ENCODE measurements at regions not wholly inside any gene's neighbourhood (a gene's known extent, or its start where the extent isn't known, plus 50 kb on each side); places are given as distances from the start of the nearest gene placed in this dataset.

GRCh38 chr4:188732131-188732530 is 592.9 kb downstream of the TRIML1 start:
- DNase-seq (ENCODE audit: low read depth, low spot score) (no peak), ATAC-seq (no peak)
- intact Hi-C loops (cut with micrococcal nuclease; ENCODE audit: unreplicated experiment) (no loop called here), in situ Hi-C loops (cut with HindIII; ENCODE audit: low pct_unique_long_range_greater_than_20kb, low sequenced_read_pairs) (no loop called here)
- no TSS peak for BruUV-seq (replicated peaks)
- Histone ChIP-seq H3K4me3 (ENCODE audit: low read depth in 2 of 2, low read length in 2 of 2) (no peak overlapping the region), H3K36me3 (ENCODE audit: control insufficient read depth, insufficient read depth, low read length) (no peaks in the 10 kb centered on the region), H3K9me3 (ENCODE audit: control insufficient read depth, insufficient read depth, low read depth, low read length) (no peaks in the 10 kb centered on the region), H3K4me1 (ENCODE audit: control insufficient read depth, insufficient read depth, low read length) (no peaks in the 10 kb centered on the region), H3K27ac (ENCODE audit: low read length) (no peak overlapping the region), H3K27me3 (ENCODE audit: control insufficient read depth, insufficient read depth, low read length) (no peaks in the 10 kb centered on the region)
- CTCF ChIA-PET = interaction anchor here (0.6 kb wide), 1 partner anchor 14 kb away, joined by 4 read pairs; no protein-coding TSS in a partner anchor
- POLR2A ChIA-PET = no interaction called here
- TF ChIP-seq TCF7L2 (IDR thresholded peaks at IDR 0.05; ENCODE audit: low read depth, low read length) (no peak), SIN3A (IDR thresholded peaks at IDR 0.05; ENCODE audit: borderline replicate concordance, insufficient read depth, low read depth, low read length) (no peak), REST (IDR thresholded peaks at IDR 0.05; ENCODE audit: insufficient read depth in 1 of 2, low read depth in 2 of 2, low read length in 1 of 2) (no peak), CTCF (IDR thresholded peaks at IDR 0.05) (no peak), POLR2AphosphoS5 (IDR thresholded peaks at IDR 0.05; ENCODE audit: low read depth, low read length) (no peak)

GRCh38 chr4:188735082-188735481 is 595.8 kb downstream of the TRIML1 start:
- Histone ChIP-seq H3K4me1 (ENCODE audit: control insufficient read depth, insufficient read depth, low read length) (no peaks in the 10 kb centered on the region), H3K4me3 (ENCODE audit: low read depth in 2 of 2, low read length in 2 of 2) (no peak overlapping the region), H3K27me3 (ENCODE audit: control insufficient read depth, insufficient read depth, low read length) (no peaks in the 10 kb centered on the region), H3K27ac (ENCODE audit: low read length) (no peak overlapping the region), H3K9me3 (ENCODE audit: control insufficient read depth, insufficient read depth, low read depth, low read length) (no peaks in the 10 kb centered on the region), H3K36me3 (ENCODE audit: control insufficient read depth, insufficient read depth, low read length) (no peaks in the 10 kb centered on the region)
- DNase-seq (ENCODE audit: low read depth, low spot score) = no peak
- TF ChIP-seq SIN3A (IDR thresholded peaks at IDR 0.05; ENCODE audit: borderline replicate concordance, insufficient read depth, low read depth, low read length) (no peak), POLR2AphosphoS5 (IDR thresholded peaks at IDR 0.05; ENCODE audit: low read depth, low read length) (no peak), CTCF (IDR thresholded peaks at IDR 0.05) (no peak), TCF7L2 (IDR thresholded peaks at IDR 0.05; ENCODE audit: low read depth, low read length) (no peak), REST (IDR thresholded peaks at IDR 0.05; ENCODE audit: insufficient read depth in 1 of 2, low read depth in 2 of 2, low read length in 1 of 2) (no peak)
- in situ Hi-C loops (cut with HindIII; ENCODE audit: low pct_unique_long_range_greater_than_20kb, low sequenced_read_pairs) (no loop called here), intact Hi-C loops (cut with micrococcal nuclease; ENCODE audit: unreplicated experiment) (no loop called here)
- ATAC-seq = no peak
- ChIA-PET POLR2A (no interaction called here), CTCF (no interaction called here)
- BruUV-seq (replicated peaks) = no TSS peak
